Parathyroid adenoma (tissue), 2 donors: ENCODE measurements at regions not wholly inside any gene's neighbourhood (a gene's known extent, or its start where the extent isn't known, plus 50 kb on each side); places are given as distances from the start of the nearest gene placed in this dataset.

Experiments
- H2AFZ ChIP-seq: fragments of 300-600 bp; sonication (generic); one replicate; pipeline ENCODE4 v1.7.0; 2017; ENCODE audit warnings: antibody characterized with exemption, mild to moderate bottlenecking
- H3K27ac ChIP-seq: fragments of 300-600 bp; sonication (generic); one replicate; pipeline ENCODE4 v1.7.0; 2017
- H3K27me3 ChIP-seq: fragments of 300-600 bp; sonication (generic); one replicate; pipeline ENCODE4 v1.7.0; 2017; ENCODE audit warnings: low read length; ENCODE audit not compliant: control insufficient read depth, insufficient read depth
- H3K36me3 ChIP-seq: fragments of 300-600 bp; sonication (generic); one replicate; pipeline ENCODE4 v1.7.0; 2017; ENCODE audit warnings: low read length; ENCODE audit not compliant: control insufficient read depth, insufficient read depth
- H3K4me1 ChIP-seq: fragments of 300-600 bp; sonication (generic); one replicate; pipeline ENCODE4 v1.7.0; 2017; ENCODE audit warnings: control low read depth
- H3K4me2 ChIP-seq: fragments of 300-600 bp; sonication (generic); one replicate; pipeline ENCODE4 v1.7.0; 2017; ENCODE audit warnings: low read length
- H3K4me3 ChIP-seq: fragments of 300-600 bp; sonication (generic); one replicate; pipeline ENCODE4 v1.7.0; 2017; ENCODE audit warnings: low read depth, low read length
- H3K79me2 ChIP-seq: fragments of 300-600 bp; sonication (generic); one replicate; pipeline ENCODE4 v1.7.0; 2017; ENCODE audit warnings: control low read depth
- H3K9ac ChIP-seq: fragments of 300-600 bp; sonication (generic); one replicate; pipeline ENCODE4 v1.7.0; 2017; ENCODE audit warnings: mild to moderate bottlenecking
- H3K9me3 ChIP-seq: fragments of 300-600 bp; sonication (generic); one replicate; pipeline ENCODE4 v1.7.0; 2017; ENCODE audit warnings: low read length; ENCODE audit not compliant: control insufficient read depth
- CTCF ChIP-seq: fragments of 300-600 bp; sonication (generic); IDR thresholded peaks from one replicate; pipeline ENCODE4 v1.7.0; 2017; ENCODE audit warnings: antibody characterized with exemption, mild to moderate bottlenecking
- donor health status: primary hyperparathyroidism.

- no peaks in the 10 kb centered on the region for H3K79me2 ChIP-seq
- H3K36me3 ChIP-seq: no peaks in the 10 kb centered on the region
- no peak overlapping the region for H2AFZ ChIP-seq
- no peak overlapping the region for H3K4me2 ChIP-seq
- no peaks in the 10 kb centered on the region for H3K4me1 ChIP-seq
- H3K9ac ChIP-seq: no peak overlapping the region
- H3K4me3 ChIP-seq: no peak overlapping the region
- no peaks in the 10 kb centered on the region for H3K9me3 ChIP-seq
- TF ChIP-seq CTCF: no peak
- no peak overlapping the region for H3K27ac ChIP-seq
- no peaks in the 10 kb centered on the region for H3K27me3 ChIP-seq
Measured at GRCh38 chr3:132872711-132873110, 150.5 kb upstream of the NPHP3 start.

GRCh38 chr3:132871956-132872355, 149.7 kb upstream of the NPHP3 start:
- H3K4me1 ChIP-seq: no peaks in the 10 kb centered on the region
- H3K4me3 ChIP-seq: no peak overlapping the region
- H3K36me3 ChIP-seq: no peaks in the 10 kb centered on the region
- H3K9me3 ChIP-seq: no peaks in the 10 kb centered on the region
- H3K27ac ChIP-seq: no peak overlapping the region
- no peaks in the 10 kb centered on the region for H3K27me3 ChIP-seq
- H3K79me2 ChIP-seq: no peaks in the 10 kb centered on the region
- no peak overlapping the region for H3K9ac ChIP-seq
- no peak for TF ChIP-seq CTCF
- no peak overlapping the region for H3K4me2 ChIP-seq
- H2AFZ ChIP-seq: no peak overlapping the region

- TF ChIP-seq CTCF: no peak
- no peak overlapping the region for H2AFZ ChIP-seq
- no peaks in the 10 kb centered on the region for H3K79me2 ChIP-seq
- no peak overlapping the region for H3K9ac ChIP-seq
- no peaks in the 10 kb centered on the region for H3K27me3 ChIP-seq
- no peaks in the 10 kb centered on the region for H3K36me3 ChIP-seq
- no peaks in the 10 kb centered on the region for H3K9me3 ChIP-seq
- H3K27ac ChIP-seq: no peak overlapping the region
- H3K4me2 ChIP-seq: no peak overlapping the region
- no peaks in the 10 kb centered on the region for H3K4me1 ChIP-seq
- no peak overlapping the region for H3K4me3 ChIP-seq
Measured at GRCh38 chr3:132870541-132870940, 148.3 kb upstream of the NPHP3 start.

- H3K4me1 ChIP-seq: no peaks in the 10 kb centered on the region
Measured at GRCh38 chr3:132867956-132868355, 145.7 kb upstream of the NPHP3 start.

More at GRCh38 chr3:132867956-132868355, 145.7 kb upstream of the NPHP3 start:
- TF ChIP-seq CTCF: no peak
- H3K4me2 ChIP-seq: no peak overlapping the region
- no peaks in the 10 kb centered on the region for H3K79me2 ChIP-seq
- no peak overlapping the region for H3K27ac ChIP-seq
- no peak overlapping the region for H3K4me3 ChIP-seq
- no peak overlapping the region for H3K9ac ChIP-seq
- no peaks in the 10 kb centered on the region for H3K9me3 ChIP-seq
- no peaks in the 10 kb centered on the region for H3K27me3 ChIP-seq
- no peaks in the 10 kb centered on the region for H3K36me3 ChIP-seq
- H2AFZ ChIP-seq: no peak overlapping the region
